ENCODE measurements at regions not wholly inside any gene's neighbourhood (a gene's known extent, or its start where the extent isn't known, plus 50 kb on each side); places are given as distances from the start of the nearest gene placed in this dataset.
"Not testable (repeated sequence)": the region's sequence is repeated elsewhere in the genome, so short reads cannot be mapped to it uniquely, and the experiment has no call there.

- in situ Hi-C loops (cut with HindIII; ENCODE audit: low sequenced_read_pairs) = no loop called here
Observed at GRCh38 chr13:64758521-64759244, 2471.5 kb downstream of the PCDH9 start.

- in situ Hi-C loops (cut with HindIII; ENCODE audit: low sequenced_read_pairs) = no loop called here
Observed at GRCh38 chr13:64756621-64757020, 2473.5 kb downstream of the PCDH9 start.

DNA sequence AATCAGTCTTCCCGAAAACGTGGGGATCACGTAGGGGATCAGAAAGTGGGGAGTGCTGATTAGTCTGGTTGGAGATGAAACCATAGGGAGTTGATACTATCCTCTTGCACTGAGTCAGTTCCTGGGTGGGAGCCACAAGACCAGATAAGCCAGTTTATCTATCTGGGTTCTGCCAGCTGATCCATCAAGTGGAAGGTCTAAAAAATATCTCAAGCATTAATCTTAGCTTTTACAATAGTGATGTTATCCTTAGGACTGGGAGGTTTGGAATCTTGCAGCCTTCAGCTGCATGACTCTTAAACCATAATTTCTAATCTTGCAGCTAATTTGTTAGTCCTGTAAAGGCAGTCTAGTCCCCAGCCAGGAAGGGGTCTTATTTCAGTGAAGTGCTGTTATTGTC is 2474.2 kb downstream of the PCDH9 start:
- in situ Hi-C loops (cut with HindIII; ENCODE audit: low sequenced_read_pairs) = no loop called here

DNA sequence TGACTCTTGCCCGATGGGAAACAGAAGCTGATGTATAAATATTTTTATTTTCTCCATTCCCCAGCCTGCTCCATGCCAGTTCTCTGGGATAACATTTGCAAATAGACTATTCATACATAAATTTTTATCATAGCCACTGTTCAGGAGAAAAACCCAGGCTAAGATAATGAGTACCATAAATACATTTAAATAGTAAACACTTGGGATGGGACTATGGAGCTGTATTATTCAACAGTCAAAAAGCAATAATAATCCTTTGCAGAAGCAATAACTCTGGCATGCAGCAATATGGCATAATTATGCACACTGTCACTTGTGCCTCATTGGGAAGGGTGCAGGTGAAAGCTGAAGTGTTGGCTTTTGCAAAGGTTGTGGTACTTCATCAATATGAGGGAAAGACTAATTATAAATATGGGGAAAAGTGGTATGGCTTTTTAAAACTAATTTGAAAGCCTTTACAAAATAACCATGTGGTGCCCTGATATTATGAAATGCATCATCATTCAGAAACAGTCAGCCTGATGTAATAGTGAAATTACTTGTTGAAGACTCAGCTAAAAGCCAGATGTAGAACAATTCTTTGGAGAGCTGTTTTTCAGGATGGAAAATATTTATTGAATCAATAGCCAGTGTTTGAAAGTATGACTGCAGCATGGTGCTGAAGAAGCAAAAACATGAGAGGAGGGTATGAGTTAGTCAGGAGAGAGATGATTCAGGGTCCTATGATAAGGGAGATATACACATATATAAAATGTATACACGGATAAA is 2476.7 kb downstream of the PCDH9 start:
- in situ Hi-C loops (cut with HindIII; ENCODE audit: low sequenced_read_pairs) = no loop called here

- in situ Hi-C loops (cut with HindIII; ENCODE audit: low sequenced_read_pairs) = no loop called here
Observed at GRCh38 chr13:64749301-64749700, 2480.8 kb downstream of the PCDH9 start.

GRCh38 chr13:64746845-64747244 is 2483.3 kb downstream of the PCDH9 start:
- in situ Hi-C loops (cut with HindIII; ENCODE audit: low sequenced_read_pairs) = no loop called here

- in situ Hi-C loops (cut with HindIII; ENCODE audit: low sequenced_read_pairs) = no loop called here
Observed at GRCh38 chr13:64740493-64740892, 2489.6 kb downstream of the PCDH9 start.

DNA sequence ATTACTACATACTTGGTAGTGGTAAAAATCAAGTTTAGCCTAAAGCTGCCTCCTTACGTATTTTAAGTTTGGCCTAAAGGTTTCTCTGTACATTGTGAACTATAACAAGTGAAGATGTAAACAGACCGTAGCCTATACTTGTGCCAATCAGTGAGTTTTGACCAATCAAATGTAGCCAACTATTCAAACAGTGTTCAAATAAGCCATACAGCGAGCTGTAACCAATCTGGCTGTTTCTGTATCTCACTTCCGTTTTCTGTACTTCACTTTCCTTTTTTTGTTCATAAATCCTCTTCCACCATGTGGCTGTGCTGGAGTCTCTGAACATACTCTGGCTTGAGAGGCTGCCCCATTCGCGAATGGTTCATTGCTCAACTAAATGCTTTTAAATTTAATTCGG is 2504.6 kb downstream of the PCDH9 start:
- in situ Hi-C loops (cut with HindIII; ENCODE audit: low sequenced_read_pairs) = no loop called here

DNA sequence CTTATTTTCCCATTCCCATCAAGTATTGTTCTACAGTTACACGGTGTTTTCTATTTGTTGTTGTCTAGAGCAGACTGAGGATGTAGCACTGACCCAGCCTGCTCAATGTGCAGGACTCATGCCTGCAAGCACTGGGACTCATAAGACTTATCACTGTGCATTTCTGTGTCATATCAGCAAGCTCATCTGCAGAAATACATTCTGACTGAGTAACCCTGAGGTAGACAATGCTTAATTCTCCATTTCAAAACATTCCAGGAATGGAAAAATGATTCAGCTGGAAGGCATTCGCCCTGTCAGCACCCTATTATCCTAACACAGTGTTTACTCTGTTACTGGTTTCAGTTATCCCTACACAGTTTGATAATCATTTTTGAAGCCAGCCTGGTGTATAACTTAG is 2506.4 kb downstream of the PCDH9 start:
- in situ Hi-C loops (cut with HindIII; ENCODE audit: low sequenced_read_pairs) = no loop called here

DNA sequence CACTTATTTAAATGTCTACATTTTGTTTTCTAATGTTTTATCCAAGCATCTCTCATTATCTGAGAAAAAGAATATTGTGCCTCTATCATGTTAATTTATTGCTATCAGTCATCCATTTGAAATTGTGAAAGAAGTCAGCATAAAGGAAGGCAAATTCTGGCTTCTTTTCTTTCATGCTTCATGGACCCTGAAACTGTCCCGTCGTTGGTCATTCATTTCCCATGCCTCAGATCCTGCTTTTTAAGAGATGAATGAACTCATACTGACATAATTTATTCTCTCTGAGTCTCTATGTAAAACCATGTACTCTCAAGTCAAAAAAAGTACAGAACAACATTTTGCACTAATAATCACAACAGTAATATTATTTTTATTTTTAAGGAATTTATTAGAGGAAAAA is 2512.0 kb downstream of the PCDH9 start:
- in situ Hi-C loops (cut with HindIII; ENCODE audit: low sequenced_read_pairs) = no loop called here

- in situ Hi-C loops (cut with HindIII; ENCODE audit: low sequenced_read_pairs) = no loop called here
Observed at GRCh38 chr13:64716936-64717335, 2513.2 kb downstream of the PCDH9 start.

DNA sequence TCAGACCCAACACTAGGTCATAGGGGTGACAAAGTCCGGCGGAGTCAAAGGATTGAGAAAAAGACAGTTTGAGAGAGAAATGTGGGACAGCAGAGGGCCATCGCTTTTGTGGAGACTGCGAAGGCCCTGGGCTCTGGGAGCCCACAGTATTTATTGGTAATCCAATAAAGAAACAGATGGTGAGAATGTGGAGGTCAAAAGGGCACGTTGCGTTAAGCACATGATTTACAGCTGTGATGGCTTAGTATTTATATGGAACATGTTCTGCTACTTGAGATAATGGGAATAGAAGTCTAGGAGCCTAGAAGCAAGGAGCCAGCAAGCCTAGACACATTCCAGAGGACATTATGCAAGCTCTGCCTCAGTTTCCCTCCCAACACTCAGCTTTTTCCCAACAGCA is 2521.1 kb downstream of the PCDH9 start:
- in situ Hi-C loops (cut with HindIII; ENCODE audit: low sequenced_read_pairs) = no loop called here

GRCh38 chr13:64704121-64704649 is 2526.0 kb downstream of the PCDH9 start:
- in situ Hi-C loops (cut with HindIII; ENCODE audit: low sequenced_read_pairs) = no loop called here

GRCh38 chr13:64697226-64697625 is 2532.9 kb downstream of the PCDH9 start:
- in situ Hi-C loops (cut with HindIII; ENCODE audit: low sequenced_read_pairs) = no loop called here

DNA sequence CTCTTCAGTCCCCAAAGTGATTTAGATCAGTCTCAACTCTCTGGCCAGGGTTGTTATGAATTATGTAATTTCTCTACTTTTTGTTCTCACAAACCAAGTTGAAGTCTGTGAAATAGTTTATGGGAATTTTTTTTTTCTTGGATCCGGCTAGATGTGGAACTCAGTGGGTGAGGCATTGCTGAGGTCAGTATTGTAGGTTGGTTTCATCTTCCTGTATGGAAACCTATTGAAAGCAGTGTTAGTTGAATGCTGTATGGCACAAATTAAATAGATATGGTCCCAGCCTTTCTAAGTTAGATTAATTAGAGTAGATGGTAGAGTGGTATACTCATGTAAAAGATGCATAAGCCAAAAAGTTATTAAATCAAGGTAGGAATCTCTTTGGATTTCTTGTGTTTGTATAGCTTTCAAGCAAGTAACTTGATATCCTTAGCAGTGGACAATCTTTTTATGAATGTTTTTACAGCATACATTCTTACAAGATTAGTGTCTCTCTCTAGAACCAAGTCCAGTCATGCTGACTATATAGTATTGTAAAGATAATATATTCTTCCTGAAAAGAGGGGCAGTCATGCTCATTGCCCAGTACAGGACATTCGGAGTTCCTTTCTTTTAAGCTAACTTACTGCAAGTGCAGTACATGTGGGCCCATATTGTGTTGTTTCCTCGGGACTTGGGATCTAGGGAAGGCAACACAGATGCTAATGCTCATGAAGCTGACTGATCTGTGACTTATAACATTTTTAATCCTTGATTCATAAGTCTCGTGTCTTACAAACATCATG is 2541.1 kb downstream of the PCDH9 start:
- in situ Hi-C loops (cut with HindIII; ENCODE audit: low sequenced_read_pairs) = no loop called here

DNA sequence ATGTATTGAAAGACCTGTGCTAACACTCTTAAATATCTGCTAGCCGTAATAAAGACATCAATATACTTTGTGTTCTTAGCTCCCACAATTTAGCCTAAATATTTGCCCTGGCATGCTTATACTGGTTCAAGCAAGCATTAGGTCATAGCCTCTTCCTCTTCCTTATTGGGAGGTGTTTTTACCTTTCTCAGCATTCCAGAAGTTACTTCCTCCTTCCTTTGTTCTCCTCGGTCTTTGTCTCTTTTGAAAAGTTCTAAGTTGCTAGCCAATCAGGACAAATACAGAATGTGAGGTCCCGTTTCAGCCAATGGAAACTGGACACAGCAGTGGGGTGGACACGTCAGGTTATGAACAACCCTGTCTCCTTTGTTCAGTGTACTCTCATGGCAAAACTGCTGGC is 2543.6 kb downstream of the PCDH9 start:
- in situ Hi-C loops (cut with HindIII; ENCODE audit: low sequenced_read_pairs) = not testable (repeated sequence)

DNA sequence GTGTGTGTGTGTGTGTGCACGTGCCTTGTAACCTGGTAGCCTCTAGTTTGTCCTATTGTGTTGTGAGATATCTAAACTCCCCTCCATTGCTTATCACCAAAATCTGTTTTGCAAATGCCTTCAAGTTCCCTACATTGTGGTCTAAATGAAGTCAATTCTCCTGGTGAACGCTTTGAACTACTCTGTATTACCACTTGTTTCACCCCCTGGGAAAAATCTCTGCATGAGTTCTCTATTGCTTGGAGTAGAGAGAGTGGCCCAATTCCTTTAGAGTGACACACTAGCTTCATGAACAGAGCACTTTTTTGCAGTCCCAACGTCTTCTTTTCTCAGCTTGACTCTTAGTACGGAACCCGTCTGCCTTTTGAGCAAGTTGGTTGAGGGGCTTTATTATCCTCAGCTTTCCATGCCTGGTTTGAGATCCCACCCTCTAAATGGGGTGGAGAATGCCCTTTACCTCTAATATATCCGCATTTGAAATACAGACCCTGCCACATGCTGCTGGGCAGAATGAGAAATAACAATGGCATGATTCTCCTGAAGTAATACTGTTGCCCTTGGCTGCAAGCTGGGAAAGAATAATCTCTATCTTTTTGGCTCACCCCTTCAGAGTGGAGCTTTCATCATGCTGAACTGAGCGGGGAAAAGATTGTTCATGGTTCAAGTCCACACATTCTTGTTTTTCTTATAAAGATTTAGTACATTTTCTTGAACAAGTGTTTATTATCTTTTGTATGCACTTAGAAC is 2545.3 kb downstream of the PCDH9 start:
- in situ Hi-C loops (cut with HindIII; ENCODE audit: low sequenced_read_pairs) = no loop called here

GRCh38 chr13:64684108-64684507 is 2546.0 kb downstream of the PCDH9 start:
- in situ Hi-C loops (cut with HindIII; ENCODE audit: low sequenced_read_pairs) = no loop called here

GRCh38 chr13:64680739-64681138 is 2549.4 kb downstream of the PCDH9 start:
- in situ Hi-C loops (cut with HindIII; ENCODE audit: low sequenced_read_pairs) = no loop called here

- in situ Hi-C loops (cut with HindIII; ENCODE audit: low sequenced_read_pairs) = no loop called here
Observed at GRCh38 chr13:64675255-64675892, 2554.8 kb downstream of the PCDH9 start.

All from endothelial cell of hepatic sinusoid (primary cell).